Midbrain (tissue), 1 donor: ENCODE measurements at regions not wholly inside any gene's neighbourhood (a gene's known extent, or its start where the extent isn't known, plus 50 kb on each side); places are given as distances from the start of the nearest gene placed in this dataset.
"Not testable (repeated sequence)": the region's sequence is repeated elsewhere in the genome, so short reads cannot be mapped to it uniquely, and the experiment has no call there.

ENCODE experiments used
- DNase-seq: peaks from one replicate; lab custom pipeline; 2025; lab: John Stamatoyannopoulos, UW

DNA sequence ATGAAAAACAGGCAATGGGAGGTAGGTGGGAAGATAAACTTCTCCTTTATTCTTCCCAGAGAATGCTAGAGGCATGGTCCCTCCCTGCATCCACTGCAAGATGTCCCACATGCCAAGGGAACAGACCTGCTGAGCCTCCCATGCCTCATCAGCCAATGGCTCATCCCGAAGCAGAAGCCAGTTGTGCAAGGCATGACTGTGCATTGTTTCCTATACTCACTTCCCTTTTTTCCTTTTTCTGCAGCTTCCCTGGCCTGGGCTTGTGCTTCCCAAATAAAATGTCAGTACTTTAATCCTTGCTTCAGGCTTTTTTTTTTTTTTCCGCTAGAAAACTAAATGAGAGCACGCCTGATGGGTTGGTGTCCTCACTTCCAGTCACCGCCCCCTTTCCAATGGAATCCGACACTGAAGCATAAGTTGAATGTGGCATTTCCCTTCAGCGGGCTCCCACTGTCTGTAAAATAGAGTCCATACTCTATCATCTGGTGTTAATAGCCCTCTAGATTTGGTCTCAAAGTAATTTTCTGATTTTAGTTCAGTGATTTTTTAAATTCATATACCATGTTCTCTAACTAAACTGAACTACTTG is 239.0 kb upstream of the JADE1 start:
- no peak for DNase-seq

DNA sequence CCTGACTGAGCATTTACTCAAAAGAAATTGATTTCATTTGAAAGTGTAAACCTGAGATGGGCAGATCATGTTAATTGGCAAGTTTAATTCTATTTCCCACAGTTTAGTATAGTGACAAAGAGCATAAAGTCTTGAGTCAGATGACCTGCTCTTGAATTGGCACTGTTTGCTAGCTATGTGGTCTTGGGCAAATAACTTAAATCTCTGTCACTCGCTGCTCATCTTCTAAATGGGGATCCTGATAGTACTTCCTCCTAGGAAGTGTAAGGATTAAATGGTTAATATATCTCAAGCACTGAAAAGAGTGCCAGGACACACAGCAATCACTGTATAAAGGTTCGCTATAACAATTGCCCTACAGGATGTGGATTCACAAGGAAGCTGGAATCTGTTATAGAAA is 242.8 kb upstream of the JADE1 start:
- no peak for DNase-seq

DNA sequence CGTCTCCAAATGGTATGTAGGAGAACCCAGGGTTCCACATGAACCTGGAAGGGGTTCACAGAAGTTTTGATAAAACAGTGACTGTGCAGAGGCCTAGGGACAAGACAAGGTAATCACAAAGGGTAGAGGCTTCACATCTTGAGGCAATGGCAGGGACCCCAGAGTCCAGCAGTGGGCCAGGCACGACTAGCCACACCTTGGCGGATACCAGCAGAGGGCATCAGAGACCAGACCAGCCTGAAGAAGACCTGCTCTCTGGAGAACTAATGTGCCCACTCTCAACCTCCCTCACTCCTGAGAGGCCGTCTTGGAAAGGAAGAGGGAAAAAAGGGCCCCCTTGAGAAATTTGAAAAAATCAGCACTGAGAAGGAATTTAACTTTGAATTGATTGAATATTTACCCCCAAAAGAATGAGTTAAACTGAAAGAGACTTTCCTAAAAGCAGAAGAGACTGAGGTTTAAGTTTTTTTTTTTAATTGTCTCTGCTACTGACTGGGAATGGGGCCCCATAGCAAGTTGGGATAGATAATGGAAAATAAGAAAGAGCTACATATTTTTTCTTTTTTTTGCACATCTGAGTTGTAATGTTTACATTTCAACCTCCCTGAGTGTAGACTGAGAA is 243.8 kb upstream of the JADE1 start:
- DNase-seq, result peak; percentile 16

DNA sequence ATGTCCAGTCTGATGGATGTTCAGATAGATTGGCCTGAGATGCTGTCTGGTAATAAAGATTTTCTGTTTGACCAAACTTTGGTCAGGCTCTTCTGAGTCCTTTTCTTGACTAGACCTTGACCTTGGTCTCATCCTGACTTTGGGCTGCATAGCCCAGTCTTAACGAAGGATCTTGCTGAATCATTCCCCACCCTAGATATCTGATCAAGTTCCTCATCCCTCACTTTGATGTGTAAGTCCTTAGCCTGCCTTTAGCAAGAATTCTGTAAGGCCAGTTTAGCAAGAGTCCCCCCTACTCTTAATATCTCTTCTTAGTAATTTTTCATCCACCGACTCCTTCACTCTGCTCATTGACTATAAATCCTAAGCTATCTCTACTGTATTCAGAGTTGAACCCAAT is 244.4 kb upstream of the JADE1 start:
- DNase-seq, result no peak

DNA sequence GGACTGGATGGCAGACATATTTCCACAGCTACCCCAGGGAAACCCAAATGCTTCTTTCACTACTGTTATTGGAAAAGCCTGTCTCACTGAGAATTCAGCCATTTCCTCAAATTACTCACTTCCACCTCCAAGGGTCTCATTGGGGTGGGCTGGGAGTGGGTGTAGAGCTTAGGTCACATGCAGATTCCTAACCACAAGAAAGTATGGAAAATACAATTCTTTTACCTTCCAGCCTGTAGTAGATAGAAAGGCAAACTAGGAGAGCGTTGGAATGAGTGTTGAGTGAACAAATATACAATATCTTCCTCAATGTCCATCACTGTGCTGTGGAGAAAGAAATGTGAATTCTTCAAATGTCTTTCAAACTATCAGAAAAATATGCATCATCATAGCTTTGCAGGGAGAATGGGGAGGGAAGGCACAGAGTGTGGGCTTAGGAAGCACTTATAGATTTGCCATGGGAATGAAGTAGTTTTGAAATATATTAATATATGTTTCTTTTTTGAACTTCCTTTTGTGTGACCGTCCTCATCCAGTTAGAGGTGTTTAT is 245.3 kb upstream of the JADE1 start:
- no peak for DNase-seq

DNA sequence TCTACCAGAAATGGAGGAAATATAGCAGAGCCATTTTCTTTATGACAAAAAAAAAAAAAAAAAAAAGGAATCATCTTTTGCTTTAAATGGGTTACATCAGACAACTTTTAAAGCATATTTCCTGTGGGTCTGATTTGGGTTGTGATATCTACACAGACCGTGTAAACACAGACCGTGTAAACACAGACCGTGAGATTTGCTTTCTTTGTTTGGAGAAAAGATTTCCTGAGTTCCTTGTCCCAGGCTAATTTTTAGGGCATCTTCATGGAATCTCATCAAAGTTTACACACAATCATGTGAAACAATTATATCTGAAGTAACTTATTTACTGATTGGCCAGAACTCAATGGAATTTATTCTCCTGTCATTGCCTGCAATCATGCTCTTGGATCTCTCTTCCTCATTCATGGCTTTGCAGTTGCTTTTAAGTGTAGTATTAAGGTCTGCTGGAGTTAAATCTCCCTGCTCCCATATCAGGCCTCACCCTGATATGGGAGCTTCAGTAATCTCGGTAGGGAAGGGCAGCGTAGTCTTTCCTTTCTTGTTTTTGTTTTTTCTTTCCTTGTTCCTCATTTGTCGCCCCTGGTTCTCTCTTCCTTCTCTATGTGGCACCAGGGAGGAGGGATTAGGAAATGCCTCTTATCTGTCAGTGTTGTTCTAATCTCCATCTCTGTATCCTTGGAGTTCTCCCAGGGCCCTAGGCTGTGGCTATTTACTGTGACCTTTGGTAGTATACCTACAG is 248.6 kb upstream of the JADE1 start:
- no peak for DNase-seq

DNA sequence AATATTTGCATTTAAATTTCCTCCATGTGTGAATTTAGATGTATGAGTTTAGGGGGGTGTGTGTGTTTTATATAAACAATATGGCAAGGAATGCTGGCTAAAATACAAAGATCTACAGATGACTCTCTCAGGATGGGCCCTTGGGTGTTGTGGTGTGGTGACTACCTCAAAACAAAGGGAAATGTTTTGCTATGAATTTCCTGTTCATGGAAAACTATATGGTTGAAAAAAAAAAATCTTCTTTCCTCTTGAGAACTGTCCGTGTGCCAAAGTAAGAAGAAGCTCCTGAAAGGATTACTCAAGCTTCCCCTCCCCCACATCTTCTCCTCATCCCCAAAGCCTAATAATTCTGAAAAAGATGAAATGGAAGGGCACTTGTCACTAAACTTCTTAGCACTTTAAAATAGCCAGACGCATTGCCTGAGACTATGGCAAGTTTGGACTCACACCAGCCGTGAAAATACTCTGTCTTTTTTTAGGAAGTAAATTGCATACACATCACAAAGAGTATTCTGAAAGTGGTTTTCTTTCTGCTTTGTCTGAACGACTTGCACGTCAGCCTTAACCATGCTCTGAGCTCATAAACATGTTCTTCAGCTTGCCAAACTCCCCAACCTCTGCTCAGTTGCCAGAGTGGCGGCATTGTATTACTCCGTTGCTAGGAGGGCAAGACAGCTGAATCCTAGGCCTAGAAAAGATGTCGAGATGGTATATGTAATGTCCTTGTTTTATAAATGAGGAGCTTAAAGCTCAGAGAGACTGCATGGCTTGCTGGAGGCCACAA is 250.4 kb upstream of the JADE1 start:
- peak; percentile 15 for DNase-seq

DNA sequence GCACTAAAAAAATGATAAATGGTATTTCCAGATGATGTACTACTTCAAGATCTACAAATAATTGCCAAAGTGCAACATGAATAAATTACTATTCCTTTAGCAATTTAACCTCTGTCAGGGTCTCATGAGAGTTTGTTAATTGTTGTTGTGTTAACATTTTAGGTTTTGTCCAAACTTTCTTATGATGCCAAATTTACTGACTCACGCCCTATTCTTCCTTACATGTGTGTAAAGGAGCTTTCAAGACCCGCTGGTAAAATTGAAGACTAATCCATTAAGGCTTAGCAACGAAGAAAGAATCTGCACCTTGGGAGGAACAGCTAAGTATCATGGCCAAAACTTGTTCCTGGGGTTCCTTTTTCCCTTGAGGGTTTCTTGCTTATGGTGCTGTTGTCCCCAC is 252.7 kb upstream of the JADE1 start:
- DNase-seq, result no peak

DNA sequence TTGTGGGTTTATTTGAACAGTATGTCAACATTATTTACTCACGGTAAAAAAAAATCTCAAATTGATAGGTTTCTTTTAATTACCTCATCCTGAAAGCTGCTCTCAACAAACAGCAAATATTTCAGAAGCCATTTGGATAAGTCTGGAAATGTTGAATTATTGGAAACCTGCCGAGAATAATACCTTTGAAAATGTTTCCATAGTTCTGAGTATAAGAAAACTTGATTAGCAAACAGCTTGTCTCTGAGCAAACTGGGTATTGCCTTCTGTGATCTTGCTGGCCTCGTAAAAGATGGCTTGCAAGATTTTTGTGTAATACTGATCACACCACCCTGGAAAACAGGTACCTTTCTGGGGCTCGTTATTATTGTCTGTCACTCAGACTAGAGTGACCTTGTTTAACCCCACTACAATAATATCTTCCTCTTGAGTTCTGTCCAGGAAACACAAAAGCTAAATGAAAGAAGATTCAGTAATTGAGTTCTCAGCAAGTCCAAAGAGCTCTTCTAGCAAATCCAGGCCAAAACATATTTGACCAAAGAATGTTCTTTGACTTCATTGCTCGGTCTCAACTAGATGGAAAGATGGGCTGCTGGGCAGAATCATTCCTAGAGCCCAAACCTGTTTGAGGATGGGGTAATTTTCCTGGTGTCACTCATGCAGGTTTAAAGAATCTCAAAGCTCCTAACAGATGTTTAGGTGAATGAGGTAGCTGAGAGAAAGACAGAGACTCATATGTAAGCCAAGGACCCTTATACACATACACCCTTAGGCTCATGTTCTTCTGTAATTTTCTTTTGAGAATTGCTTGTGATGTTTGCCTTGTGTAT is 255.6 kb upstream of the JADE1 start:
- no peak for DNase-seq

DNA sequence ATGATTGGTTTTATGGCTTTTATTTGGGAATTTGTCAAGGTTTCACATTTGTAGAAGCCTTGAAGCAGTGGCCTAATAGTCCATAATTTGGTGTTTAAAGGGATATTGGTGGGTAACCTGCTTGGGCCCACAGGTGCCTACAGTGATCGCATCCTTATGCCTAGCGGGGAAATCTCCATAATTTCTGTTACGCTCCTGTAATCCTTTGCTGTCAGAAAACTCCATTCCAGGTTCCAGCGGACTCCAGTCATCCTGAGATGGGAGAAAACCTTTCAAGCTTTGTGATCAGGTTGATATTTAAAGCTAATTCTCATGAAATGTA is 257.0 kb upstream of the JADE1 start:
- DNase-seq, result no peak

DNA sequence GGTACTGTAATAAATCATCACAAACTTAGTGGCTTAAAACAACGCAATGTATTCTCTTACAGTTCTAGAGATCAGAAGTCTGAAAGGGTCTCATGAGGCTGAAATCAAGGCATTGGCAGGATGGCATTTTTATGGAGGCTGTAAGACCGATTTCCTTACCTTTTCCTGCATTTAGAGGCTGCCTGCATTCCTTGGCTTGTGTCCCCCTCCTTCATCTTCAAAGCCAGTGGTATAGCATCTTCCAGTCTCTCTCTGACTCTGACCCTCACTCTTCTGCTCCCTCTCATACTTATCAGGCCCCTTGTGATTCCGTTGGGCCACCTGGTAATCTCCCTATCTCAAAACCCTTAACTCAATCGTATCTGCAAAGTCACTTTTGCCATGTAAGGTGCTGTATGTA is 258.2 kb upstream of the JADE1 start:
- no peak for DNase-seq

DNA sequence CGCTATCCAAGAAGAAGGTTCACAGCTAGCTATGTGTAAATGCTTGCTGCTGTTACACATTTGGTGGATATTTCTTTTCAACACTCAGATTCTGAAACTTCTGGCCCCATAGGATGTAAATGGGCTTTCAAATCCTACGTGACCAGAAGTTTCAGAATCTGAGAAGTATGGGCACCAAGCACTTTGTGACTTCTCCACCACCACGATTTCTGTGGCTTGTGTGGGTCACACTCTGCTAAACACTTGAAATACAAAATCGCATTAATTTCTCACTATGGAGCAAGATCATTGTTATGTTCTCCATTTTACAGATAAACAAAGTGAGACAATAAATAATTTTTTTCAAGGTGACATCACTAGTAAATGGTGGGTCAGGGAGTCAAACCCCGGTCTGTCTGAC is 259.4 kb upstream of the JADE1 start:
- no peak for DNase-seq

DNA sequence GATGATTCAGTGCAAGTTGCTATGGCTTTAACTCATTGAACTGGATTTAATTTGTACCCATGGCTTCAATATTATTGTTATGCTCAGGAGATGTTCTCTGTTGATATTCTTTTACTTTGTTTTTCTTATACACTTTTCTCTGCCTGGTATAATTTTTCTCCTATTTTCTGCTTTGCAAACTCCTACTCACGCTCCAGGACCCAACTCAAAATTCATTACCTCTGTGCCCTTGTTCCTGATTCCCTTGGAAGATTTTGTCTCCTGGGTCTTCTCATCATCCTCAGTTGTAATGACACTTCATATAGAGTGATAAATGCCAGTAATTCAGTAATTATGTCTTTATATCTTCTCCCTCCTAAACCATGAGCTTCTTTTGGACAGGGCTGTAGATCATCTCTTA is 259.9 kb upstream of the JADE1 start:
- no peak for DNase-seq

DNA sequence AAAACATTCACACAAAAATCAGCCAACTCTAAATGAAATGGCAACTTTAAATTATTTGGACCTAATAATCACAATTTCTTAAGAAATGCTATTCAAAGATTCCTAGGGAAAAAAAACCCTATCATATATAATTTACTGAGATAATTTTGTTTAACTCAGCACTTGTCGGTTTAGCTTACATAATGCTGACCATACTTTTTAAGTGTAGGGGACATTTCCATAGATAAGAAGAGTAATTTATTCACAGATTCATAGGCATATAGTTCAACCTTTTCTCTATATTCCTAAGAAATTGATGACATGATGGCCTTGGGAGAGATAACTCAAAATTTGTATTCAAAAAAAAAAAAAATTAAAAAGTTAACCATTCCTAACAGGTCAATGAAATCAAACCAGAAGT is 260.8 kb upstream of the PGRMC2 start:
- DNase-seq, result no peak

DNA sequence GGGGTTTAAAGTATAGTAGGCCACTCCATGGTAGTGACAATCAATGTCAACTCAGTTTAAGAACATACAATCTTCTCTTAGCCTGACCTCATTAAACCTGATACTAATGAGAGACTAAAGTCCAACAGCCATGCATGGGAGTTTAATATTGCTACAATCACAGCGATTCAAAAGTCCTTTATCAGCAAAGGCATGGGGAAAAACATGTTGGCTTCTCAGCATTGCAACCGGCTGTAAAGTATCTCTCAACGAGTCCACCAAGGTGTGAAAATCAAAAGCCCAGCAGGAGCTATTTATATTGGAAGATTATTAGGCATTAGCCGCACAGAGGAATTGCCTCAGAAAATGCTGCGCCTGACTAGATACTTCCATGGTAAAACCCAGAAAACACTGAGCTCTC is 256.7 kb upstream of the PGRMC2 start:
- DNase-seq, result no peak

DNA sequence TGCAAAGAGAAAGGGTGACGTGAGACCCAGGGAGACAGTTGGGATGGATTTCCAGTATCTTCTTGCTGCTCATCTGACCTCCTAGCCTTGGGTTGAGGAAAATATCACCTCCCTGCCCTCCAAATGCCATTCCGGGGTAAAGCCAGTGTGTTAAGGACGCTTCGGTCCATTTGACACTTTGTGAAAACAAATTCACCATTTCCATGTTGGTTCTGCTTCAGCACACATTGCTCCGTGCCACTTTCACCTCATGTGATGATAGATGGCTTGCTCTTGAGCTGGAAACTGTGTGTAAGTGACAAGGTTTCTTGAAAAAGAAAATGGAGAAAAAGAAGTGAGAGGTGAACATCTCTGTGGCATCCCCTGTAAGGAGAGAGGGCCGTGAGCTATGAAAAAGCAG is 256.1 kb upstream of the PGRMC2 start:
- no peak for DNase-seq

DNA sequence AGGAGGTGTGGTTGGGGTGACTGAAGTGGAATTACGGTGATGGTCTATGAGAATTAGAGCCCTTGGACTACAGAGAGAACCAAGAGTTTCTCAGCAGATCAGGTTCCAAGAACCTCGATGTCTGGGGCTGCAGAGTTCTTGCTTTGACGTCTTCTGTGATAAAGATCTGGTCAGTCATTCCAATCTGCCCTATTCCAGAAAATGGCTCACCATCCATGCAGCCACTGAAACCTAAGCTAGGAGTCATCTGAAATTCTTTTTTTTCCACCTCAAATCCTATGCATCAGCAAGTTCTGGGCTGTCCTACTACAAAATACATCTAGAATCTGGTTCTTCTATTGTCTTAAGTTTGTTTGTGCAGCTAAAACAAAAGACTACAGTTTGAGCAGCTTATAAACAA is 254.4 kb upstream of the PGRMC2 start:
- DNase-seq, result no peak

DNA sequence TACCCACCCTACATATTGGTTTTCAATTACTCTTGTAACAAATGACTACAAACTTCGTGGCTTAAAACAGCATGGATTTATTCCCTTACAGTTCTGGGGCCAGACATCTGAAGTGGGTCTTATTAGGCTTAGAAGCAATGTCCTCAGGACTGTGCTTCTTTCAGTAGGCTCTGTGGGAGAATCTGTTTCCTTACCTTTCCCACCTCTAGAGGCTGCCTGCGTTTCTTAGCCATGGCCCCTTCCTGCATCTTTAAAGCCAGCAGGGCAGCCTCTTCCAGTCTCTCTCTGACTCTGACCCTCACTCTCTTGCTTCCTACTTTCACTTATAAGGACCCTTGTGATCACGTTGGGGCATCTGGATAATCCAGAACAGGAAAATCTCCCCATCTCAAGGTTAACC is 252.5 kb upstream of the PGRMC2 start:
- DNase-seq, result no peak

DNA sequence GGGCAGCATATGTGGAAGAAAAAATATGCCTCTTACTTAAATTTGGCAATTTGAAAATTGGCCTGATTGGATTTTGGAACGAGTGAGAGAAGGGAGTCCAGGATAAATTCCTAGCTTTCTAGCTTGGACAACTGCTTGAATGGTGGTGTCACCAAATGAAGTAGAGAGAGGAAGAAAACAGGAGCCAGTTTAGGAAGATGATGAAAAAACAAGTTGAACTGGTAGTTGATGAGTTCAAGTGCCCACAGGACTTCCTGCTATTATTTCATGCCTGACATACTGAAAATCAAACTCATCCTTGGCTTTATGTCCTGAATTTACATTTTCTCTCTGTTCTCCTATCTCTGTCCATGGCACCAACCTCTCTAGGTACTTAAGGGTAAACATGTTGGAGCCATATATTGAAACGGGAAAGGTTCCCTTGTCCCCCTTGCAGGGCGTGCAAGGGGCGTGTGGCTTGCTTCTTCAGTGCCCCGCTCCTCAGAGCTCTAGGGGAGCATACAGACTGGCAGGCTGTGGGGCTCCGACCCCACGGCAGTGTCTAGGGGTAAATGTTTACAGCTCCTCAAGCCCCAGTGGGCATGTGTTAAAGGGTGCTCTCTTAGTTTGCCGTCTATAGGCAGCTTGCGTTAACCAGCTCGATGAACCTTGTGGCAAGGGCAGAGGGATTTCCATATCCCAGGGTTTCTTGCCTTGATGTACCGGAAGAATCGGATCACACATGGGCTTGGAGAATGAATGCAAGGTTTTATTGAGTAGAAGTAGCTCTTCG is 250.7 kb upstream of the PGRMC2 start:
- no peak for DNase-seq

DNA sequence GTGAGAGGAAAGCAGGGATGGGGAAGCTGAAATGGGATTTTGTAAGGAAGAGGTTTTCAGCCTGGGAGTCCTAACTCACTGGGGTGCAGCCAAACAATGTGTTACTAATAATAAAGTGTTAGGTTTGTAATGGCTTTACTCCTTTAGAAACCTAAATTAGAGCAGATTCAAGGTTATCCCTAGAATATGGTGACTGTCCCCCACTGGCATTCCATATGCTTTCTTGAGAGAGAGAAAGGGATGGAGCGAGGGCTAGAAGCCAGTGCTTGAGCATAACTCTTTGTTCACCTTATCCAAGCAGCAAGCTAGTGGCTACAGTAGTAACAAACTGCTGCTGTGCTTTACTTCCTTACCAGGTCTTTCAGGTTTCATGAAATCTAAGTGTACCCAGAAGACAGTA is 249.1 kb upstream of the PGRMC2 start:
- no peak for DNase-seq

DNA sequence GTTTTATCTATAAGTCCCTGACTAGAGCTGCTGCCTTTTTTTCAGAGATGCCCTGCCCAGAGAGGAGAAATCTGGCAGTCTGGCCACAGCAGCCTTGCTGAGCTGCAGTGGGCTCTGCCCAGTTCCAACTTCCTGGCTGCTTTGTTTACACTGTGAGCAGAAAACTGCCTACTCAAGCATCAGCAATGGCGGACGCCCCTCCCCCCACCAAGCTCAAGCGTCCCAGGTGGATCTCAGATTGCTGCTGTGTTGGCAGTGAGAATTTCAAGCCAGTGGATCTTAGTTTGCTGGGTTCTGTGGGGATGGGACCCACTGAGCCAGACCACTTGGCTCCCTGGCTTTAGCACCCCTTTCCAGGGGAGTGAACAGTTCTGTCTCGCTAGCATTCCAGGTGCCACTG is 247.9 kb upstream of the PGRMC2 start:
- not testable (repeated sequence) for DNase-seq
